ENCODE measurements at regions not wholly inside any gene's neighbourhood (a gene's known extent, or its start where the extent isn't known, plus 50 kb on each side); places are given as distances from the start of the nearest gene placed in this dataset.

DNA sequence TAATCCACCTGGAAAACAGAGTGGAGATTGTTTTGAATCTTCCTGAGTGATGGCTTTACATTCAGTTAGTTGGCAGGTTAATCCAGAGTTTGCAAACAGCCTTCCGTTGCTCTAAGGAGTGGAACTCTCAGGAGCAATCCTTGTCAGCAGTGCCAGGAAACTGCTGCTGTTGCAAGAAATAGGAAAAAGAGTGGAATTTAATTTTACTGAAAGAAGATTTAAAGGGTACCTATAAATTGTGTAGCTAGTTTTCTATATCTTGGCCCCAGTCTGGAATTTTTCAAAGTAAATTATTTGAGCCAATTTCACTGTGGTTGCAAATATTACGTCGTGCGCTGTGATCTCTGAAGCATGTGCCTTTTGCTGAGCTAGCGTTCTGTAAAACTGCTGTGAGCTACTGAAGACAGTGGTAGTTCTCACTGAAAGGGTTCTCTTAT is 55.5 kb upstream of the SLC5A12 start:
- DNase-seq, result peak; percentile 78

DNA sequence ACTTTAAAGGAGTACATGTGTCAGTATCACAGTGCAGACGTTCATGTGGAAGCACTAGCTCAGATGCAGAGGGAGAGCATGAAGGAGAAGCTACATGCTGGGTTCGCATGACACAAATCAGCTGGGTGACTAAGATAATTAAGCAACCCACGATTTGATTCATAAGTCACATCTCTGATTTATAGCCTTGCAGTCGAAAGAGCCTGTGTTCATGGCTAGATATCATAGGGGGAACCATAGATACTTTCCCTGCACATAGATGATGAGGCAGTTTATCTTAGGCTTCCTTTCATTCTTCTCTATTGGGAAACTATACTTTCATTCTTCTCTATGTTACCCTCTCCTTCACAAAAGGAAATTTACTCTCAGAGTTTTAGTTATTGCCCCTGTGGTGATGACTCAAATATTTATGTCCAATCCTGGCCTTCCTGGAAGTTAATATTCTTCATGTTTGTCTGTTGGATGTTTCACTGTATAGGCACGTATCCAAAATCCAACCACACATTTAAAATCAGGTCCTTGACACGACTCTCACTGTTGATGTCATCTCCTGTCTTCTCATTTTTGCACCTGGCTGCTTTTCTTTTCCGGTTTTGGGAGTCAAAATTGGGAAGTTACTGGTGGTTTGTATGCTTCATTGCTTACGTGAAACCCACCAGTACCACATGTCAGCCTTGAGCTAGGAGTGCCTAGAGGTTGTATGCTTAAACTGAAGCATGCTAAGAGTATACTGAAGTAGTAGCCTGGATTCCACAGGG is 56.3 kb upstream of the SLC5A12 start:
- DNase-seq, result peak; percentile 98

DNA sequence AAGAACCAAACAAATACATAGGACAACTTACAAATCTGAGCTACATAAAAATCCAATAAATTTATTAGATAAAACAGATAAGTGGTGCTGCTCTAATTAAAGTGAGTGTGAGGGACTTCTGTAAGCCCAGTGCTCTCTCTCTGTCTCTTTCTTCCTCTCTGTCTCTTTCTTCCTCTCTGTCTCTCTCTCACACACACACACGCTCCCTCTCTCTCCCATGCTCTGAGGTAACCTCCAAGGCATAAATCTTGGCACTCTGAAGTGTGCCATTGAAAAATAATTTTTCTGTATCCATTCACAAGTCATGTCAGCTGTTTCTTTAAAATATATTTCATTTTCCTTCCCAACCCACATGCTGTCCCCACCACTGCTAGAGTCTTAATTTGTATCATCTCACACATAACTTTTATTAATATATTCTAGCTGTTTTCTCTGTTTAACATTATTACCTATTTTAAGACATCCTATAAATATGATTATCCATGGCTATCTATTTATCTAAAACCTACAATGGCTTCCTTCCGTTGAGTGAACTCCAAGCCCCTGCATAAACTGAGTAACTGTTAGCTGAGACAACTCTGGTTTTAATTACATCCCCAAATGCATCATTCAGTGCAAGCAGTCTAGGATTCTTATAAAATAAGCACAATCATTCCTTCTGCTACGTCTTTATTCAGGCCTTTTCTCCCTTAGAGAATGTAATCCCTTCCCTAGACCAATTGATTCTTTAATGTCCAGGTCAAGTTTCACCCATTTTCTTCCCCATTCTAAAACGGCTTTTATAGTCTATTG is 57.4 kb upstream of the SLC5A12 start:
- peak; percentile 78 for DNase-seq

- DNase-seq, result peak; percentile 76
Measured at GRCh38 chr11:26780376-26781085, 58.7 kb upstream of the SLC5A12 start.

DNA sequence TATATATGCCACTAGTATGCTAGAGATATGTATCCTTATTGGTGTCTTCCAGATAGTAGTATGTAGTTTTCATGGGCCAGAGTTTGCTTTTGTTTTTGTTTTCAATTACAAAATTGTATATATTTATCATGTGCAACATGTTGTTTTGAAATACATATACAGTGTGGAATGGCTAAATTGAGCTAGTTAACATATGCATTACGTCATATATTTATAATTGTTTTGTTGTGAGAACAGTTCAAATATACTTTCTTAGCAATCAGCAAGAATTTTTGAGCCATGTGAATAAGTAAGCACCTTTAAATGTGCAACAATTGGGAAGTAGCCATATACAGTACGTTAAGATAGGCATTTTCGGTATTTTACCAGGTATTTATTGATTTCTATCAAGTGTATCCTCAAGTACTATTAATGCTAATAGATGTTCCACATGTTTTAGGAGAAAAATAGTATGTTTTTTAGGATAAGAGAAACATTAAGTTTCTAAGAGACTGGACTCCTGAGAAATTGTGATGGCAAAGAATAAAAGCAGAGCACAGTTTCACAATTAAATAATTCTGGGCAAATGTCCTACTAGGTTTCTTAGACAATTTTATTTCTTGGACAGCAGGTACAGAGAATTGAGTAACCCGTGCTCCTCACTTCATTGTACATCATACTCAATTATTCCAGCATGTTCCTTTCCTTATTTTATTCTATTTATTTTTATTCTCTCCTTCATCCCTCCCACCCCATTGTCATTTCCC is 60.5 kb upstream of the SLC5A12 start:
- DNase-seq, result no peak

GRCh38 chr11:26783997-26784396 is 62.1 kb upstream of the SLC5A12 start:
- no peak for DNase-seq

DNA sequence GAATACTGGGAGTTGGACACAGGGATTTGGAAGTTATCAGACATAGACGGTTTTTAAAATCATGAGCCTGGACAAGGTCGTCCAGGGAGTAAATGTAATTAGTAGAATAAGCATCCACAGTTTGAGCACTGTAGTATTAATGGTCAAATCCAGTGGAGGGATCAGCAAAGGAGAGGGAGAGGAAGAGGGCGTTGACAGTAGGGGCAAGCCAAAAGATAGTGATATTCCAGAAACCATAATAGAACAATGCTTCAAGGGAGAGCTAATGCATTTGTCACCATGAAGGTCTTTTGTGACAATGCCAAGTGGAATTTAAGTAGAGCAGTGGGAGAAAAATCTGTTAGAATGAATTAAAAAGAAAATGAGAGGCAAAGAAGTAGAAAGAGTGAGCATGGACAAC is 68.9 kb upstream of the SLC5A12 start:
- no peak for DNase-seq

DNA sequence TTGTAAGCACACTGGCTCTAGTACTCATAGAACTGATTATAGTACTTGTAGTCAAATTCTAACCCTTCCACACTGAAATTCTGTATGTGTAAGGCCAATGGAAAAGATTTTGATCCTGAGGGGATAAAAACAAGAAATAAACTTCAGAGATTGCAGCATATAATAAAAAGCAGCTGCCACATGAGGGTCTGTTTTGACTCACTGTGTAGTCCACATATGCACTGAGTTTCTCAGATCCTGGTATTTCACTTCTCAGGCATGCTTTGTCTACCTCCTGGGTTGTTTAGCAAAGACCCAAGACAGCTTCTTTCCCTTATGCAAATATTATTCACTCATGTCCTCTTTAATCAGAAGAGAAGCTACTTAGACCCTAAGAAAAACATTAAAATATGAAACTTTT is 71.1 kb upstream of the SLC5A12 start:
- peak; percentile 89 for DNase-seq

DNA sequence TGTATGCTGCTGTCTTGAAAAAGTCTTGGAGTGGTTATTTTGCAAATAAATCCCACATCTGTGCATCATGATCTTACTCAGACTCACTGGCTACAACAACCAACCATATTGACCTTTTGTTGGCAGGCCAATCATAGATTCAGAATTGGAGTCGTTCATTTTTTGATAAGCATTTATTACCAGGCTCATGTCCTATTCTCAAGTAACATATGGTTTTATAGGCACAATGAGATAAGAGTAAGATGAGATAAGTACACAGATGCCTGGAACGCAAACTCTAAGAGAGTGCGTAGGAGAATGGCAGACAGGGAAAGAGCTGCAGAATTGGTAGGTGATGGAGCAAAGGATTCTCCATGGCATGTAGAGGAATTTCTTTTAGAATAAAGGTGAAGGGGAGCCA is 71.6 kb upstream of the SLC5A12 start:
- DNase-seq, result no peak

DNA sequence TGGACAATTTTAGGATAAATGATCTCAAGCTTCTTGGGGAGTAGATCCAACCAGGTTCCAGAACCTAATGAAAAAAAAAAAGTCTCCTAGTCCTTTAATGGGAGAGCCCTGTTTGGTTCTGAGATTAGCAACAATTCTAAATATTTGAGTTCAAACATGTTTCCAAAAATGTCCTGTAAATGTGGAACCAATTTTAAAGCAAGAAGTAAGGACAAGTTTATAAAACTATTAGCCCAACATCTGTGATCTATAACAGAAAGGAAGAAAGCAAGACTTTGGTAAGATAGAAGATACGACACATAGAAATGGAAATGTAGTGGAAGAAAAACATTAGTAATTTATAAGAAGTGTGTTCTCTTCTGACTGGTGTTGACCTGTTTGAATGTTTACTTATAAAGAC is 79.7 kb upstream of the SLC5A12 start:
- DNase-seq, result peak; percentile 34

DNA sequence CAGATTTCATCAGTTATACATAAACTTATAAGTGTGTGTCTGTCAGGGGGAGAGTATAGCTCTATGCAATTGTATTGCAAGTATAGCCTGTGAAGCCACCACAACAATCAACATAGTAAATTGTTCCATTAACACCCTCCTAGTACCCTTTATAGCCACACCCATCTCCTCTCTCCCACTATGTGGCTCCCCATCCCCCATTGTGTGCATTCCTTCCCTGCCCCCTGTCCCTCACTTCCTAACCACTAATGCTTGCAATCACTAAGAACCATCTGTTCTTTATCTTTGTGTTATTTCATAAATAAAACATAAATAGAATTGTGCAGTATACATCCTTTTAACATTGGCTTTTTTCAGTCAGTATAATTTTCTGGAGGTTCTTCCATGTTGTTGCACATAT is 83.1 kb upstream of the SLC5A12 start:
- DNase-seq, result peak; percentile 59

GRCh38 chr11:26806219-26806618 is 84.4 kb upstream of the SLC5A12 start:
- peak; percentile 91 for DNase-seq

- peak; percentile 93 for DNase-seq
Measured at GRCh38 chr11:26820739-26821138, 98.9 kb upstream of the SLC5A12 start.

- no peak for DNase-seq
Measured at GRCh38 chr11:26823963-26824362, 102.1 kb upstream of the SLC5A12 start.

- peak; percentile 89 for DNase-seq
Measured at GRCh38 chr11:26827567-26828081, 105.8 kb upstream of the SLC5A12 start.

GRCh38 chr11:26828288-26828687 is 106.4 kb upstream of the SLC5A12 start:
- DNase-seq, result no peak

DNA sequence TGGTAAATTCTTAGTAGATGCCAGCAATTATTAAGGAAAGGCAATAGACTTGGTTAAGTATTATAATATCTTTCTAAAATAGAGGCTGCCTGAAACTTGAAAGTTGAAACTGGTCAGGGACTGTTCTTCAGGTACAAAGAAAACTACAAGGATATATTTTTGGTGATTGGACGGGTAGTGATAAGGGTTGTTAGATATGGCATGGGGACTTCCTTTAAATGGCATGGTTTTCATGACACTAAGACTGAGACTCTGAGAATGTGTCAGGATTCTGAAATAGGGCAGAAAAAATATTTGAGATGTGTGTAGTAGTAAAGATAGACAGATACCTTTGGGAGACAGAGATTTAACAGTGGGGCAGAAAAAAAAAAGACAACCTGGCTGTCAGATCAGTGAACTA is 108.4 kb upstream of the SLC5A12 start:
- no peak for DNase-seq

DNA sequence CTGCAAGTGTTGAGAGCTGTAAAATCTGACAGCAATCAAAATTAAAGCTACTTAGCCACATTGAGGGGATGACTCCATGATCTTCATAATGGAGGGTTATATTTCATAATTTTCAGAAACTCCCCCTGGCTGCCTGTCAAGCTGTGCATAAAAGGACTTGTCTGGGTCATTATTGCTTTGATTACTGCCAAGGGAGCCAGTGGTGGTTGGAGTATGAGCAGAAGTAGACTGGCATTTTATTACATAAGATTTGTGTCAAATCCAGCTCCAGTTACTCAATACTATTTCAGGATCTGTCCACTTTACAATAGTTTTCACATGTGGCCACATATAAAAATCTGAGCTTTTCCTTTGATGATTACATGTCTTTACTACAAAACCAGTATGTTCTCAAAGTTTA is 108.9 kb upstream of the SLC5A12 start:
- peak; percentile 40 for DNase-seq

DNA sequence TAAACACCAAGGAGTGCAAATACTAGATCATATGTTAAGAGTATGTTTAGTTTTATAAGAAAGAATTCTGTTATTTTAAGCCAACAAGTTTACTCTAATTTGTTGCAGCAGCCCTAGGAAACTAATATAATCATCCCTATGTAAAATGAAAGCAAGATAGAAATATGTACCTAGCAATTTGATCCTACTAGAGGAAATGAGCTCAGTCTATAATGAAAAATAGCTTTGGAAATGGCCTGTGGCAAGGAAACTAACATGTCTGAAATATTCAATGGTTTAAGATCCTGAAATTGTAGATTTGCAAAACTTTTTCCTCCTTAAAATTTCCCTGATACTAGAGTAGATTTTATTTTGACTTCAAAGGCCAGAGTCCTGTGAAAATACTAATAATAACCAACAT is 112.7 kb upstream of the SLC5A12 start:
- no peak for DNase-seq

- no peak for DNase-seq
Measured at GRCh38 chr11:26835611-26836010, 113.8 kb upstream of the SLC5A12 start.

GRCh38 chr11:26837154-26837553 is 115.3 kb upstream of the SLC5A12 start:
- DNase-seq, result no peak
